IMR-90 (cell line): ENCODE measurements at regions not wholly inside any gene's neighbourhood (a gene's known extent, or its start where the extent isn't known, plus 50 kb on each side); places are given as distances from the start of the nearest gene placed in this dataset.

Experiments
- ATAC-seq: fragments of 200-7000 bp; cut with Tn5 transposase; 2 replicates; pipeline ENCODE4 v1.9.1; 2020; ENCODE audit warnings: low read depth, mild to moderate bottlenecking, moderate library complexity
- BruUV-seq: library from RNA; stranded (reverse); fragments of 400-500 nt; replicated peaks from 2 replicates; lab custom pipeline; 2021; lab: Mats Ljungman, UMichigan
- CTCF ChIA-PET: fragments of 300-600 bp; formaldehyde crosslinking; extraction: SDS; loops from one replicate; lab custom pipeline; 2021; ENCODE audit warnings: antibody characterized with exemption; lab: Yijun Ruan, JAX
- POLR2A ChIA-PET: fragments of 300-600 bp; sonication (Branson Sonifier 250); formaldehyde crosslinking; loops from one replicate; lab custom pipeline; 2022; ENCODE audit warnings: antibody characterized with exemption; ENCODE audit not compliant: unreplicated experiment; lab: Charles Lee
- DNase-seq: peaks from one replicate; pipeline ENCODE4 v3.0.0; 2013
- H2AFZ ChIP-seq: replicated peaks from 2 replicates; pipeline ENCODE3; 2013; ENCODE audit warnings: low read length, mild to moderate bottlenecking; ENCODE audit not compliant: poor library complexity
- H2AK5ac ChIP-seq: 2 replicates; pipeline ENCODE4 v1.6.1; 2013; ENCODE audit warnings: low read depth, low read length, inconsistent platforms
- H2AK9ac ChIP-seq: replicated peaks from 2 replicates; pipeline ENCODE3; 2013; ENCODE audit warnings: mild to moderate bottlenecking, low read depth, low read length, moderate library complexity; ENCODE audit not compliant: poor library complexity
- H2BK120ac ChIP-seq: 2 replicates; pipeline ENCODE4 v1.6.1; 2013; ENCODE audit warnings: low read depth, low read length, inconsistent platforms
- H2BK15ac ChIP-seq: 3 replicates; pipeline ENCODE4 v1.6.1; 2013; ENCODE audit warnings: low read depth, low read length, inconsistent platforms
- H2BK20ac ChIP-seq: 2 replicates; pipeline ENCODE4 v1.6.1; 2013; ENCODE audit warnings: low read depth, mild to moderate bottlenecking, inconsistent platforms, low read length, moderate library complexity
- H2BK5ac ChIP-seq: 2 replicates; pipeline ENCODE4 v1.6.1; 2013; ENCODE audit warnings: mild to moderate bottlenecking, low read depth, low read length, inconsistent platforms; ENCODE audit not compliant: poor library complexity, severe bottlenecking
- H3K14ac ChIP-seq: replicated peaks from 2 replicates; pipeline ENCODE4 v1.6.1; 2013; ENCODE audit warnings: low read depth, low read length, inconsistent platforms
- H3K18ac ChIP-seq: 2 replicates; pipeline ENCODE4 v1.6.1; 2013; ENCODE audit warnings: low read depth, low read length, control low read depth
- H3K23ac ChIP-seq: 2 replicates; pipeline ENCODE4 v1.6.1; 2013; ENCODE audit warnings: low read depth, low read length, inconsistent platforms
- H3K27ac ChIP-seq: 2 replicates; pipeline ENCODE4 v1.5.1; 2013; ENCODE audit warnings: mild to moderate bottlenecking, control low read depth, low read length; ENCODE audit not compliant: insufficient read depth
- H3K27me3 ChIP-seq: 2 replicates; pipeline ENCODE4 v1.6.1; 2013; ENCODE audit warnings: low read length; ENCODE audit not compliant: control insufficient read depth, insufficient read depth
- H3K36me3 ChIP-seq: 2 replicates; pipeline ENCODE4 v1.6.1; 2013; ENCODE audit warnings: low read length, mixed read lengths; ENCODE audit not compliant: control insufficient read depth, insufficient read depth
- H3K4ac ChIP-seq: 2 replicates; pipeline ENCODE4 v1.6.1; 2013; ENCODE audit warnings: low read depth, low read length, inconsistent platforms
- H3K4me1 ChIP-seq: 2 replicates; pipeline ENCODE4 v1.6.1; 2013; ENCODE audit warnings: low read length, mixed read lengths; ENCODE audit not compliant: control insufficient read depth, insufficient read depth
- H3K4me2 ChIP-seq: 2 replicates; pipeline ENCODE4 v1.6.1; 2013; ENCODE audit warnings: low read depth, mild to moderate bottlenecking, control low read depth, low read length, moderate library complexity
- H3K4me3 ChIP-seq: 2 replicates; pipeline ENCODE4 v1.5.1; 2013; ENCODE audit warnings: low read depth, mild to moderate bottlenecking, control low read depth, low read length, moderate library complexity; ENCODE audit not compliant: insufficient read depth
- H3K56ac ChIP-seq: 2 replicates; pipeline ENCODE4 v1.6.1; 2013; ENCODE audit warnings: low read length, inconsistent platforms; ENCODE audit not compliant: insufficient read depth; ENCODE audit errors: extremely low read depth
- H3K79me1 ChIP-seq, 2 experiments: 2 replicates each; pipeline ENCODE4 v1.6.1; 2013; ENCODE audit warnings: low read length in 2 of 2, inconsistent platforms in 1 of 2, low read depth in 1 of 2
- H3K9ac ChIP-seq: 2 replicates; pipeline ENCODE4 v1.6.1; 2013; ENCODE audit warnings: low read depth, low read length, control low read depth
- H3K9me1 ChIP-seq: 2 replicates; pipeline ENCODE4 v1.6.1; 2013; ENCODE audit warnings: low read length, inconsistent platforms; ENCODE audit not compliant: insufficient read depth
- H3K9me3 ChIP-seq: 2 replicates; pipeline ENCODE4 v1.6.1; 2013; ENCODE audit warnings: low read length; ENCODE audit not compliant: control insufficient read depth, insufficient read depth
- H4K20me1 ChIP-seq: 2 replicates; pipeline ENCODE4 v1.6.1; 2013; ENCODE audit warnings: low read length, inconsistent platforms; ENCODE audit not compliant: insufficient read depth
- H4K5ac ChIP-seq: 2 replicates; pipeline ENCODE4 v1.6.1; 2013; ENCODE audit warnings: mild to moderate bottlenecking, low read depth, low read length, control low read depth
- H4K8ac ChIP-seq, 2 experiments: 2 replicates each; pipeline ENCODE4 v1.6.1; 2013; ENCODE audit warnings: low read depth in 2 of 2, low read length in 2 of 2, control low read depth in 1 of 2, inconsistent platforms in 1 of 2
- H4K91ac ChIP-seq: 2 replicates; pipeline ENCODE4 v1.6.1; 2013; ENCODE audit warnings: low read depth, low read length, inconsistent platforms; ENCODE audit not compliant: insufficient read depth
- BHLHE40 ChIP-seq: fragments of 150-350 bp; IDR thresholded peaks from 2 replicates; pipeline ENCODE4 v1.6.1; 2016; ENCODE audit warnings: mild to moderate bottlenecking, low read depth, low read length
- CEBPB ChIP-seq: IDR thresholded peaks from 2 replicates; pipeline ENCODE4 v1.6.1; 2012; ENCODE audit warnings: low read depth, low read length, improper control_type of control experiment
- CHD1 ChIP-seq: IDR thresholded peaks from 2 replicates; pipeline ENCODE4 v1.6.1; 2012; ENCODE audit warnings: low read depth, low read length, improper control_type of control experiment
- FOS ChIP-seq: fragments of 150-350 bp; IDR thresholded peaks from 2 replicates; pipeline ENCODE4 v1.6.1; 2016; ENCODE audit warnings: low read depth, low read length
- MAFK ChIP-seq: IDR thresholded peaks from 2 replicates; pipeline ENCODE4 v1.6.1; 2012; ENCODE audit warnings: low read depth, low read length, improper control_type of control experiment
- MAZ ChIP-seq: IDR thresholded peaks from 2 replicates; pipeline ENCODE4 v1.6.1; 2012; ENCODE audit warnings: low read depth, mild to moderate bottlenecking, low read length, improper control_type of control experiment, moderate library complexity, borderline replicate concordance
- MXI1 ChIP-seq: IDR thresholded peaks from 2 replicates; pipeline ENCODE4 v1.6.1; 2012; ENCODE audit warnings: low read depth, mild to moderate bottlenecking, low read length, moderate library complexity, borderline replicate concordance
- NFE2L2 ChIP-seq: fragments of 150-350 bp; IDR thresholded peaks from 2 replicates; pipeline ENCODE4 v1.6.1; 2016; ENCODE audit warnings: low read depth, mild to moderate bottlenecking, low read length
- RCOR1 ChIP-seq: IDR thresholded peaks from 2 replicates; pipeline ENCODE4 v1.6.1; 2012; ENCODE audit warnings: mild to moderate bottlenecking, low read length, improper control_type of control experiment; ENCODE audit not compliant: insufficient replicate concordance
- RFX5 ChIP-seq: IDR thresholded peaks from 2 replicates; pipeline ENCODE4 v1.8.0; 2012; ENCODE audit warnings: low read depth, mild to moderate bottlenecking, low read length, moderate library complexity
- SMC3 ChIP-seq: fragments of 150-350 bp; IDR thresholded peaks from 2 replicates; pipeline ENCODE4 v1.6.1; 2016; ENCODE audit warnings: low read depth, mild to moderate bottlenecking, antibody characterized with exemption, low read length, moderate library complexity
- WGBS, 2 experiments: methylation state at CpG; one replicate each; pipeline versions ENCODE4 v1.1.5 to v1.1.7; 2013; ENCODE audit warnings: missing lambda C conversion rate in 2 of 2; ENCODE audit not compliant: insufficient read length in 1 of 2; ENCODE audit errors: extremely low coverage in 2 of 2; 5-methylcytosine and 5-hydroxymethylcytosine counted together
- dilution Hi-C: fragments of 300-500 bp; cut with HindIII; formaldehyde crosslinking; loops from one replicate; pipeline ENCODE4 v1.14.3; 2018; ENCODE audit warnings: low sequenced_read_pairs; ENCODE audit not compliant: unreplicated experiment
- in situ Hi-C: fragments of 300-500 bp; cut with MboI; formaldehyde crosslinking; loops from 3 replicates; pipeline ENCODE4 v1.14.3; 2019; ENCODE audit warnings: low sequenced_read_pairs, inconsistent platforms, mixed read lengths
- intact Hi-C: fragments of 100-400 bp; cut with micrococcal nuclease; formaldehyde crosslinking; loops from 2 replicates; pipeline ENCODE4 v1.10.0; 2022
- TF ChIP-seq, protein P1 (sequence below): conservative IDR thresholded peaks from 2 replicates; pipeline ENCODE4 v1.5.1; 2012; ENCODE audit warnings: mild to moderate bottlenecking, low read depth, low read length, improper control_type of control experiment
- TF ChIP-seq, protein P2 (sequence below): fragments of 150-350 bp; IDR thresholded peaks from 2 replicates; pipeline ENCODE4 v1.6.1; 2016; ENCODE audit warnings: low read depth, mild to moderate bottlenecking, low read length, moderate library complexity, borderline replicate concordance
- TF ChIP-seq, protein P3 (sequence below): fragments of 150-350 bp; IDR thresholded peaks from 2 replicates; pipeline ENCODE4 v1.6.1; 2017; ENCODE audit warnings: mild to moderate bottlenecking, antibody characterized with exemption, low read length, low read depth

DNA sequence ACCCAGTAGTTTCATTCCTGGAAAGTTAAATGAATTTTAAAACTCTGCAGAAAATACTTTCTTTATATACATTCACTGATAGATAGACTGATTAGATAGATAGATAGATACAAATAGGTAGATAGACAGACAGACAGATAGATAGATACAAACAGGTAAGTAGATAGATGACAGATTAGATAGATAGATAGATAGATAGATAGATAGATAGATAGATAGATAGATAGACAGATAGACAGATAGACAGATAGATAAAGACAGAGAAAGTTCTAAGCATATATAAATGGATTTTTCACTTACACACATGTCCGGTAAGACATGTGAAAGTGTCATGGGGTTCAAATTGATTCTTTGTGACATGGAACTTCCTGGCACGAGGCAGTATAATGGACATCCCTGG is 349.7 kb downstream of the CDK5RAP2 start:
- intact Hi-C loops = no loop called here
- Histone ChIP-seq H4K8ac (no peak overlapping the region), H3K18ac (no peak overlapping the region), H3K27ac (no peak overlapping the region), H3K4ac (no peak overlapping the region), H3K4me1 (no peaks in the 10 kb centered on the region), H3K9ac (no peak overlapping the region), H2BK120ac (no peak overlapping the region), H3K4me3 (no peak overlapping the region), H2BK5ac (no peak overlapping the region), H4K5ac (no peak overlapping the region), H3K4me2 (no peak overlapping the region), H3K56ac (no peak overlapping the region), H2AFZ (no peak overlapping the region), H4K91ac (no peak overlapping the region), H2BK15ac (no peak overlapping the region), H2BK20ac (no peak overlapping the region), H3K14ac (no peak overlapping the region), H3K9me3 (no peaks in the 10 kb centered on the region), H3K36me3 (no peaks in the 10 kb centered on the region), H2AK5ac (no peak overlapping the region), H3K27me3 (no peaks in the 10 kb centered on the region), H3K79me1 (no peaks in the 10 kb centered on the region), H3K23ac (no peak overlapping the region), H4K20me1 (no peaks in the 10 kb centered on the region), H3K9me1 (no peaks in the 10 kb centered on the region), H2AK9ac (no peak overlapping the region)
- no peak for ATAC-seq
- in situ Hi-C loops = no loop called here
- no peak for DNase-seq
- 17% methylated on average over 1 of the region's 2 CpGs; no CpG with 5 or more reads in 1 of the 2 experiments for WGBS, 2 experiments
- ChIA-PET CTCF (no interaction called here), POLR2A (no interaction called here)
- no TSS peak for BruUV-seq
- no peak for TF ChIP-seq RFX5
- no peak for TF ChIP-seq BHLHE40
- TF ChIP-seq RCOR1 = no peak
- TF ChIP-seq MAZ = no peak
- TF ChIP-seq, protein P1, sequence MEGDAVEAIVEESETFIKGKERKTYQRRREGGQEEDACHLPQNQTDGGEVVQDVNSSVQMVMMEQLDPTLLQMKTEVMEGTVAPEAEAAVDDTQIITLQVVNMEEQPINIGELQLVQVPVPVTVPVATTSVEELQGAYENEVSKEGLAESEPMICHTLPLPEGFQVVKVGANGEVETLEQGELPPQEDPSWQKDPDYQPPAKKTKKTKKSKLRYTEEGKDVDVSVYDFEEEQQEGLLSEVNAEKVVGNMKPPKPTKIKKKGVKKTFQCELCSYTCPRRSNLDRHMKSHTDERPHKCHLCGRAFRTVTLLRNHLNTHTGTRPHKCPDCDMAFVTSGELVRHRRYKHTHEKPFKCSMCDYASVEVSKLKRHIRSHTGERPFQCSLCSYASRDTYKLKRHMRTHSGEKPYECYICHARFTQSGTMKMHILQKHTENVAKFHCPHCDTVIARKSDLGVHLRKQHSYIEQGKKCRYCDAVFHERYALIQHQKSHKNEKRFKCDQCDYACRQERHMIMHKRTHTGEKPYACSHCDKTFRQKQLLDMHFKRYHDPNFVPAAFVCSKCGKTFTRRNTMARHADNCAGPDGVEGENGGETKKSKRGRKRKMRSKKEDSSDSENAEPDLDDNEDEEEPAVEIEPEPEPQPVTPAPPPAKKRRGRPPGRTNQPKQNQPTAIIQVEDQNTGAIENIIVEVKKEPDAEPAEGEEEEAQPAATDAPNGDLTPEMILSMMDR = no peak
- no peak for TF ChIP-seq MAFK
- no peak for TF ChIP-seq MXI1
- no peak for TF ChIP-seq CHD1
- TF ChIP-seq, protein P2, sequence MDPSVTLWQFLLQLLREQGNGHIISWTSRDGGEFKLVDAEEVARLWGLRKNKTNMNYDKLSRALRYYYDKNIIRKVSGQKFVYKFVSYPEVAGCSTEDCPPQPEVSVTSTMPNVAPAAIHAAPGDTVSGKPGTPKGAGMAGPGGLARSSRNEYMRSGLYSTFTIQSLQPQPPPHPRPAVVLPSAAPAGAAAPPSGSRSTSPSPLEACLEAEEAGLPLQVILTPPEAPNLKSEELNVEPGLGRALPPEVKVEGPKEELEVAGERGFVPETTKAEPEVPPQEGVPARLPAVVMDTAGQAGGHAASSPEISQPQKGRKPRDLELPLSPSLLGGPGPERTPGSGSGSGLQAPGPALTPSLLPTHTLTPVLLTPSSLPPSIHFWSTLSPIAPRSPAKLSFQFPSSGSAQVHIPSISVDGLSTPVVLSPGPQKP = no peak
- TF ChIP-seq FOS = no peak
- TF ChIP-seq, protein P3, sequence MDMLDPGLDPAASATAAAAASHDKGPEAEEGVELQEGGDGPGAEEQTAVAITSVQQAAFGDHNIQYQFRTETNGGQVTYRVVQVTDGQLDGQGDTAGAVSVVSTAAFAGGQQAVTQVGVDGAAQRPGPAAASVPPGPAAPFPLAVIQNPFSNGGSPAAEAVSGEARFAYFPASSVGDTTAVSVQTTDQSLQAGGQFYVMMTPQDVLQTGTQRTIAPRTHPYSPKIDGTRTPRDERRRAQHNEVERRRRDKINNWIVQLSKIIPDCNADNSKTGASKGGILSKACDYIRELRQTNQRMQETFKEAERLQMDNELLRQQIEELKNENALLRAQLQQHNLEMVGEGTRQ = no peak
- no peak for TF ChIP-seq CEBPB
- TF ChIP-seq SMC3 = no peak
- no peak for TF ChIP-seq NFE2L2
- dilution Hi-C loops = no loop called here
